ENCODE measurements at regions not wholly inside any gene's neighbourhood (a gene's known extent, or its start where the extent isn't known, plus 50 kb on each side); places are given as distances from the start of the nearest gene placed in this dataset.
"Not testable (repeated sequence)": the region's sequence is repeated elsewhere in the genome, so short reads cannot be mapped to it uniquely, and the experiment has no call there.

- no peak for DNase-seq
- no peak overlapping the region for H3K27ac ChIP-seq
- WGBS (ENCODE audit: insufficient coverage, low coverage, low lambda C conversion rate, missing lambda C conversion rate) = 33% methylated on average over 2 of the region's 2 CpGs
- intact Hi-C loops (cut with DNase I) = no loop called here
- TF ChIP-seq POLR2A (IDR thresholded peaks at IDR 0.05) (no peak), CTCF (IDR thresholded peaks at IDR 0.05) (no peak)
- H3K36me3 ChIP-seq = no peaks in the 10 kb centered on the region
- no peaks in the 10 kb centered on the region for H3K4me1 ChIP-seq
- no peaks in the 10 kb centered on the region for H3K9me3 ChIP-seq
- H3K27me3 ChIP-seq = no peaks in the 10 kb centered on the region
- no peak overlapping the region for H3K4me3 ChIP-seq
- ATAC-seq = no peak
Observed at GRCh38 chr2:155502766-155503165, 804.3 kb downstream of the KCNJ3 start.

- ATAC-seq = no peak
- WGBS (ENCODE audit: insufficient coverage, low coverage, low lambda C conversion rate, missing lambda C conversion rate) = 17% methylated on average over 1 of the region's 1 CpG
- intact Hi-C loops (cut with DNase I) = no loop called here
- no peak for TF ChIP-seq CTCF (IDR thresholded peaks at IDR 0.05)
- no peak for TF ChIP-seq POLR2A (IDR thresholded peaks at IDR 0.05)
- no peaks in the 10 kb centered on the region for H3K27me3 ChIP-seq
- H3K9me3 ChIP-seq = no peaks in the 10 kb centered on the region
- no peak overlapping the region for H3K27ac ChIP-seq
- no peak for DNase-seq
- H3K4me1 ChIP-seq = no peaks in the 10 kb centered on the region
- no peak overlapping the region for H3K4me3 ChIP-seq
- H3K36me3 ChIP-seq = no peaks in the 10 kb centered on the region
Observed at GRCh38 chr2:155498106-155498505, 799.6 kb downstream of the KCNJ3 start.

- 52% methylated on average over 3 of the region's 3 CpGs for WGBS (ENCODE audit: insufficient coverage, low coverage, low lambda C conversion rate, missing lambda C conversion rate)
- H3K36me3 ChIP-seq = no peaks in the 10 kb centered on the region
- H3K9me3 ChIP-seq = no peaks in the 10 kb centered on the region
- ATAC-seq (no peak), DNase-seq (no peak)
- no peaks in the 10 kb centered on the region for H3K27me3 ChIP-seq
- no peak overlapping the region for H3K27ac ChIP-seq
- H3K4me1 ChIP-seq = no peaks in the 10 kb centered on the region
- intact Hi-C loops (cut with DNase I) = no loop called here
- TF ChIP-seq POLR2A (IDR thresholded peaks at IDR 0.05) = no peak
- TF ChIP-seq CTCF (IDR thresholded peaks at IDR 0.05) = no peak
- H3K4me3 ChIP-seq = no peak overlapping the region
Observed at GRCh38 chr2:155494744-155495143, 796.2 kb downstream of the KCNJ3 start.

- Histone ChIP-seq H3K36me3 (no peaks in the 10 kb centered on the region), H3K27me3 (no peaks in the 10 kb centered on the region), H3K4me3 (no peak overlapping the region), H3K4me1 (no peaks in the 10 kb centered on the region), H3K9me3 (no peaks in the 10 kb centered on the region), H3K27ac (no peak overlapping the region)
- WGBS (ENCODE audit: insufficient coverage, low coverage, low lambda C conversion rate, missing lambda C conversion rate) = 37% methylated on average over 3 of the region's 3 CpGs
- ATAC-seq (no peak), DNase-seq (no peak)
- TF ChIP-seq POLR2A (IDR thresholded peaks at IDR 0.05) = no peak
- TF ChIP-seq CTCF (IDR thresholded peaks at IDR 0.05) = no peak
- intact Hi-C loops (cut with DNase I) = no loop called here
Observed at GRCh38 chr2:155485141-155485842, 786.8 kb downstream of the KCNJ3 start.

- Histone ChIP-seq H3K4me3 (no peak overlapping the region), H3K9me3 (no peaks in the 10 kb centered on the region), H3K27me3 (no peaks in the 10 kb centered on the region), H3K4me1 (no peaks in the 10 kb centered on the region), H3K27ac (no peak overlapping the region), H3K36me3 (no peaks in the 10 kb centered on the region)
- ATAC-seq (no peak), DNase-seq (no peak)
- TF ChIP-seq POLR2A (IDR thresholded peaks at IDR 0.05) (no peak), CTCF (IDR thresholded peaks at IDR 0.05) (no peak)
- intact Hi-C loops (cut with DNase I) = no loop called here
Observed at GRCh38 chr2:155481141-155481540, 782.6 kb downstream of the KCNJ3 start.

GRCh38 chr2:155472018-155472417 is 773.5 kb downstream of the KCNJ3 start:
- H3K4me3 ChIP-seq; H3K27me3 ChIP-seq; H3K9me3 ChIP-seq; H3K36me3 ChIP-seq; intact Hi-C loops (cut with DNase I); ATAC-seq; H3K27ac ChIP-seq; DNase-seq; H3K4me1 ChIP-seq: not testable (repeated sequence)
- WGBS (ENCODE audit: insufficient coverage, low coverage, low lambda C conversion rate, missing lambda C conversion rate) = 92% methylated on average over 2 of the region's 14 CpGs

All from right lobe of liver (tissue), 6 donors.